Heart right ventricle (tissue), 16 donors: ENCODE measurements at regions not wholly inside any gene's neighbourhood (a gene's known extent, or its start where the extent isn't known, plus 50 kb on each side); places are given as distances from the start of the nearest gene placed in this dataset.

Experiments
- ATAC-seq, 8 donors: fragments of 200-7000 bp; cut with Tn5 transposase; one replicate each; pipeline ENCODE4 v1.9.1; 2020; ENCODE audit warnings: mild to moderate bottlenecking in 8 of 8, moderate library complexity in 8 of 8, moderate number of reproducible peaks in 1 of 8
- DNase-seq, 2 donors: peaks; one replicate each; pipeline ENCODE4 v3.0.0-alpha.2; 2020
- H3K27ac ChIP-seq, 10 donors: fragments of 200-600 bp; sonication (generic) in 2 of 10; one replicate each; pipeline versions ENCODE4 v1.5.0 to v1.8.0; 2020 to 2022; ENCODE audit warnings: mild to moderate bottlenecking in 3 of 10
- H3K27me3 ChIP-seq, 7 donors: fragments of 200-600 bp; one replicate each; pipeline ENCODE4 v1.8.0; 2021 to 2022; ENCODE audit warnings: mild to moderate bottlenecking in 2 of 7
- H3K36me3 ChIP-seq, 9 donors: fragments of 200-600 bp; sonication (generic) in 1 of 9; one replicate each; pipeline versions ENCODE4 v1.5.0 to v1.8.0; 2020 to 2022; ENCODE audit warnings: mild to moderate bottlenecking in 2 of 9
- H3K4me1 ChIP-seq, 9 donors: fragments of 200-600 bp; sonication (generic) in 1 of 9; one replicate each; pipeline versions ENCODE4 v1.5.0 to v1.8.0; 2020 to 2022; ENCODE audit warnings: mild to moderate bottlenecking in 4 of 9
- H3K4me3 ChIP-seq, 10 donors: fragments of 200-600 bp; sonication (generic) in 2 of 10; one replicate each; pipeline versions ENCODE4 v1.5.0 to v1.8.0; 2020 to 2022; ENCODE audit warnings: mild to moderate bottlenecking in 7 of 10, moderate library complexity in 2 of 10
- H3K9me3 ChIP-seq, 11 donors: fragments of 200-600 bp in 10 of 11; sonication (generic) in 2 of 11; one replicate each; pipeline versions ENCODE4 v1.5.0 to v1.8.0; 2013 to 2022; ENCODE audit warnings: mild to moderate bottlenecking in 2 of 11, control low read depth in 1 of 11, moderate library complexity in 1 of 11
- CTCF ChIP-seq, 9 donors: fragments of 200-600 bp; sonication (generic) in 2 of 9; IDR thresholded peaks; one replicate each; pipeline versions ENCODE4 v1.5.0 to v1.8.0; 2021 to 2022; ENCODE audit warnings: antibody characterized with exemption in 9 of 9, mild to moderate bottlenecking in 5 of 9, moderate library complexity in 1 of 9
- WGBS, 2 donors: extraction: QIAGEN DNeasy Blood & Tissue Kit; methylation state at CpG; one replicate each; pipeline ENCODE4 v1.1.7; 2013; ENCODE audit warnings: inconsistent platforms in 1 of 2; 5-methylcytosine and 5-hydroxymethylcytosine counted together
- intact Hi-C, 10 donors: fragments of 100-400 bp; cut with DNase I; formaldehyde crosslinking; loops; one replicate each; pipeline versions ENCODE4 v1.11.1 to v1.14.2; 2022
- donor health status: Arrhythmogenic right ventricular cardiomyopathy.
- donor health status: ischemic (EF 13 %, LVEDD 7.1; RV severe dilation, severe dysfunction).
- donor health status: healthy with polysubstance abuse.
- donor health status: DM: no; HTN: yes; CAD: no.
- donor health status: DM: no; HTN: no; CAD: no.
- donor health status: ischemic (EF 25% LVEDD 6.9; RV normal size, moderate dysfunction).
- donor health status: ischemic (EF 25% LVEDD 5.7; RV mildly dilated, moderate dysfunction).
- donor health status: healthy.
- donor health status: DM: yes; HTN: yes; CAD: no.
- donor health status: Ischemic cardiomyopathy.
- donor health status: ischemic (EF 35%, LVEDD 5.7; RV mildly dilated, moderate dysfunction).
- donor health status: nonischemic (EF 11% LVEDD 7.7; RV severe dilation, severe dysfunction).
- donor health status: DM: yes; HTN: yes; CAD: no.
- donor health status: PGD.
- donor health status: ischemic (EF 29% LVEDD 5.4; RV normal size, mild dysfunction).
- donor health status: nonischemic (EF 23%, LVEDD 6.1; RV moderate dilation, normal function).

- no peaks in the 10 kb centered on the region for H3K4me1 ChIP-seq
- DNase-seq (no peak), ATAC-seq (no peak)
- intact Hi-C loops: no loop called here
- H3K4me3 ChIP-seq: no peak overlapping the region
- no peak for TF ChIP-seq CTCF (IDR thresholded peaks at IDR 0.05)
- whole genome bisulfite sequencing, 2 donors: 70 to 74% methylated on average over 21 of the region's 21 CpGs
- no peak overlapping the region for H3K27ac ChIP-seq
- peaks cover 0 to 45% (median 31%) of the 10 kb centered on the region in 7 donors for H3K27me3 ChIP-seq
- no peaks in the 10 kb centered on the region for H3K36me3 ChIP-seq
- H3K9me3 ChIP-seq: no peaks in the 10 kb centered on the region
These were observed 73.7 kb upstream of the ZC3H12A start for GRCh38 chr1:37400466-37401225.

- DNase-seq (no peak), ATAC-seq (no peak)
- H3K9me3 ChIP-seq: no peaks in the 10 kb centered on the region
- TF ChIP-seq CTCF (IDR thresholded peaks at IDR 0.05): no peak
- H3K27ac ChIP-seq: no peak overlapping the region
- intact Hi-C loops: no loop called here
- H3K4me1 ChIP-seq: no peaks in the 10 kb centered on the region
- H3K4me3 ChIP-seq: no peak overlapping the region
- 64 to 72% methylated on average over 4 of the region's 4 CpGs for WGBS, 2 donors
- H3K27me3 ChIP-seq: peaks cover 0 to 33% (median 14%) of the 10 kb centered on the region in 7 donors
- H3K36me3 ChIP-seq: no peaks in the 10 kb centered on the region
These were observed 71.2 kb upstream of the ZC3H12A start for GRCh38 chr1:37403166-37403565.

GRCh38 chr1:37404711-37405110 is 69.7 kb upstream of the ZC3H12A start:
- H3K4me3 ChIP-seq: no peak overlapping the region
- TF ChIP-seq CTCF (IDR thresholded peaks at IDR 0.05): no peak
- no peaks in the 10 kb centered on the region for H3K36me3 ChIP-seq
- H3K9me3 ChIP-seq: no peaks in the 10 kb centered on the region
- no peaks in the 10 kb centered on the region for H3K4me1 ChIP-seq
- intact Hi-C loops: no loop called here
- DNase-seq (no peak), ATAC-seq (no peak)
- no peak overlapping the region for H3K27ac ChIP-seq
- H3K27me3 ChIP-seq: peaks cover 0 to 36% (median 16%) of the 10 kb centered on the region in 7 donors
- 60 to 65% methylated on average over 4 of the region's 4 CpGs for WGBS, 2 donors

- no peaks in the 10 kb centered on the region for H3K4me1 ChIP-seq
- no peak overlapping the region for H3K4me3 ChIP-seq
- ATAC-seq (no peak), DNase-seq (no peak)
- peaks cover 0 to 47% (median 19%) of the 10 kb centered on the region in 7 donors for H3K27me3 ChIP-seq
- intact Hi-C loops: no loop called here
- no peak for TF ChIP-seq CTCF (IDR thresholded peaks at IDR 0.05)
- 25 to 27% methylated on average over 7 of the region's 7 CpGs for WGBS, 2 donors
- peaks cover 0 to 1% (median 0%) of the 10 kb centered on the region in 11 donors for H3K9me3 ChIP-seq
- H3K27ac ChIP-seq: no peak overlapping the region
- H3K36me3 ChIP-seq: no peaks in the 10 kb centered on the region
These were observed 64.3 kb upstream of the ZC3H12A start for GRCh38 chr1:37410105-37410504.
